ENCODE measurements at regions not wholly inside any gene's neighbourhood (a gene's known extent, or its start where the extent isn't known, plus 50 kb on each side); places are given as distances from the start of the nearest gene placed in this dataset.

- TF ChIP-seq REST (IDR thresholded peaks at IDR 0.05; ENCODE audit: unreplicated experiment) (no peak), ZNF114 (CRISPR knock-in tag; IDR thresholded peaks at IDR 0.05) (no peak)
Measured at GRCh38 chr20:55031971-55032370, 556.6 kb downstream of the DOK5 start (continued).

DNA sequence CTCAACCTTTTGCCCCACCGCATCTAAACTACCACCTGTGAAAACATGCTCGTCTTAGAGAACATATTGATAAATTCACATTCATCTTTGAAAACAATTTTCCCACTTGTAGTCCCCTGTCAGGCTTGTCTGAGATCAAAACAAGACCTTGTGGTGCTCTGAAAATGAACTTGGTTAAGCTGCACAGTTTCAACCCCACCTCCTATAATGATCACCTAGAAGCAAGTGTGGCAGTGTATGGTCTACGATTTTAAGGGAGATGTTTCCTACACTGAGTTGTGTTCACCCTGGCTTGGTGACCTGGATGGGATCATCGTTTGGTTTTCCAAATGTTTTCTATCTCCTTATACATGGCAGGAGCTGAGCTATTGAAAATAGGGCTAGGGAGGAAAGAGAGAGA is 539.4 kb downstream of the DOK5 start:
- Mint-ChIP-seq H3K4me3 (no peak overlapping the region), H3K27me3 (ENCODE audit: insufficient read depth, low read depth, poor library complexity) (no peaks in the 10 kb centered on the region), H3K4me1 (no peaks in the 10 kb centered on the region), H3K27ac (no peak overlapping the region), H3K9me3 (peaks cover 92% of the 10 kb centered on the region), H3K36me3 (ENCODE audit: low read depth) (peaks cover 29% of the 10 kb centered on the region)
- Histone ChIP-seq H3K9me2 (ENCODE audit: insufficient read depth) (no peaks in the 10 kb centered on the region), H3K27ac (ENCODE audit: low read depth) (no peak overlapping the region), H3K79me2 (replicated peaks; ENCODE audit: insufficient read depth) (no peaks in the 10 kb centered on the region), H3F3A (replicated peaks; ENCODE audit: low read depth) (no peaks in the 10 kb centered on the region), H3K4me3 (no peak overlapping the region; the same call in 1 of the 2 replicates), H3K4me2 (no peak overlapping the region), H3K36me3 (ENCODE audit: insufficient read depth) (peaks cover 6% of the 10 kb centered on the region; the same call in 1 of the 2 replicates), H2AFZ (no peak overlapping the region), H3K27me3 (ENCODE audit: insufficient read depth) (no peaks in the 10 kb centered on the region), H3K4me1 (ENCODE audit: insufficient read depth) (no peaks in the 10 kb centered on the region), H4K20me1 (replicated peaks; ENCODE audit: insufficient read depth) (no peaks in the 10 kb centered on the region)
- DNase-seq (ENCODE audit: low spot score) = no peak
- no peak for ATAC-seq
- TF ChIP-seq, protein P1, sequence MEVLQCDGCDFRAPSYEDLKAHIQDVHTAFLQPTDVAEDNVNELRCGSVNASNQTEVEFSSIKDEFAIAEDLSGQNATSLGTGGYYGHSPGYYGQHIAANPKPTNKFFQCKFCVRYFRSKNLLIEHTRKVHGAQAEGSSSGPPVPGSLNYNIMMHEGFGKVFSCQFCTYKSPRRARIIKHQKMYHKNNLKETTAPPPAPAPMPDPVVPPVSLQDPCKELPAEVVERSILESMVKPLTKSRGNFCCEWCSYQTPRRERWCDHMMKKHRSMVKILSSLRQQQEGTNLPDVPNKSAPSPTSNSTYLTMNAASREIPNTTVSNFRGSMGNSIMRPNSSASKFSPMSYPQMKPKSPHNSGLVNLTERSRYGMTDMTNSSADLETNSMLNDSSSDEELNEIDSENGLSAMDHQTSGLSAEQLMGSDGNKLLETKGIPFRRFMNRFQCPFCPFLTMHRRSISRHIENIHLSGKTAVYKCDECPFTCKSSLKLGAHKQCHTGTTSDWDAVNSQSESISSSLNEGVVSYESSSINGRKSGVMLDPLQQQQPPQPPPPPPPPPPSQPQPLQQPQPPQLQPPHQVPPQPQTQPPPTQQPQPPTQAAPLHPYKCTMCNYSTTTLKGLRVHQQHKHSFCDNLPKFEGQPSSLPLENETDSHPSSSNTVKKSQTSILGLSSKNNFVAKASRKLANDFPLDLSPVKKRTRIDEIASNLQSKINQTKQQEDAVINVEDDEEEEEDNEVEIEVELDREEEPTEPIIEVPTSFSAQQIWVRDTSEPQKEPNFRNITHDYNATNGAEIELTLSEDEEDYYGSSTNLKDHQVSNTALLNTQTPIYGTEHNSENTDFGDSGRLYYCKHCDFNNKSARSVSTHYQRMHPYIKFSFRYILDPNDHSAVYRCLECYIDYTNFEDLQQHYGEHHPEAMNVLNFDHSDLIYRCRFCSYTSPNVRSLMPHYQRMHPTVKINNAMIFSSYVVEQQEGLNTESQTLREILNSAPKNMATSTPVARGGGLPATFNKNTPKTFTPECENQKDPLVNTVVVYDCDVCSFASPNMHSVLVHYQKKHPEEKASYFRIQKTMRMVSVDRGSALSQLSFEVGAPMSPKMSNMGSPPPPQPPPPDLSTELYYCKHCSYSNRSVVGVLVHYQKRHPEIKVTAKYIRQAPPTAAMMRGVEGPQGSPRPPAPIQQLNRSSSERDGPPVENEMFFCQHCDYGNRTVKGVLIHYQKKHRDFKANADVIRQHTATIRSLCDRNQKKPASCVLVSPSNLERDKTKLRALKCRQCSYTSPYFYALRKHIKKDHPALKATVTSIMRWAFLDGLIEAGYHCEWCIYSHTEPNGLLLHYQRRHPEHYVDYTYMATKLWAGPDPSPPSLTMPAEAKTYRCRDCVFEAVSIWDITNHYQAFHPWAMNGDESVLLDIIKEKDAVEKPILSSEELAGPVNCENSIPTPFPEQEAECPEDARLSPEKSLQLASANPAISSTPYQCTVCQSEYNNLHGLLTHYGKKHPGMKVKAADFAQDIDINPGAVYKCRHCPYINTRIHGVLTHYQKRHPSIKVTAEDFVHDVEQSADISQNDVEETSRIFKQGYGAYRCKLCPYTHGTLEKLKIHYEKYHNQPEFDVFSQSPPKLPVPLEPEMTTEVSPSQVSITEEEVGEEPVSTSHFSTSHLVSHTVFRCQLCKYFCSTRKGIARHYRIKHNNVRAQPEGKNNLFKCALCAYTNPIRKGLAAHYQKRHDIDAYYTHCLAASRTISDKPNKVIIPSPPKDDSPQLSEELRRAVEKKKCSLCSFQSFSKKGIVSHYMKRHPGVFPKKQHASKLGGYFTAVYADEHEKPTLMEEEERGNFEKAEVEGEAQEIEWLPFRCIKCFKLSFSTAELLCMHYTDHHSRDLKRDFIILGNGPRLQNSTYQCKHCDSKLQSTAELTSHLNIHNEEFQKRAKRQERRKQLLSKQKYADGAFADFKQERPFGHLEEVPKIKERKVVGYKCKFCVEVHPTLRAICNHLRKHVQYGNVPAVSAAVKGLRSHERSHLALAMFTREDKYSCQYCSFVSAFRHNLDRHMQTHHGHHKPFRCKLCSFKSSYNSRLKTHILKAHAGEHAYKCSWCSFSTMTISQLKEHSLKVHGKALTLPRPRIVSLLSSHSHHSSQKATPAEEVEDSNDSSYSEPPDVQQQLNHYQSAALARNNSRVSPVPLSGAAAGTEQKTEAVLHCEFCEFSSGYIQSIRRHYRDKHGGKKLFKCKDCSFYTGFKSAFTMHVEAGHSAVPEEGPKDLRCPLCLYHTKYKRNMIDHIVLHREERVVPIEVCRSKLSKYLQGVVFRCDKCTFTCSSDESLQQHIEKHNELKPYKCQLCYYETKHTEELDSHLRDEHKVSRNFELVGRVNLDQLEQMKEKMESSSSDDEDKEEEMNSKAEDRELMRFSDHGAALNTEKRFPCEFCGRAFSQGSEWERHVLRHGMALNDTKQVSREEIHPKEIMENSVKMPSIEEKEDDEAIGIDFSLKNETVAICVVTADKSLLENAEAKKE (CRISPR knock-in tag; IDR thresholded peaks at IDR 0.05) = no peak
- TF ChIP-seq REST (IDR thresholded peaks at IDR 0.05; ENCODE audit: unreplicated experiment) (no peak), CREB1 (CRISPR knock-in tag; IDR thresholded peaks at IDR 0.05; ENCODE audit: low read depth) (no peak), ZNF114 (CRISPR knock-in tag; IDR thresholded peaks at IDR 0.05) (no peak), NANOG (IDR thresholded peaks at IDR 0.05; ENCODE audit: borderline replicate concordance) (no peak), ZNF331 (CRISPR knock-in tag; IDR thresholded peaks at IDR 0.05; ENCODE audit: low read depth) (no peak), STAT1 (IDR thresholded peaks at IDR 0.05; ENCODE audit: unreplicated experiment) (no peak), EZH2 (IDR thresholded peaks at IDR 0.05; ENCODE audit: low read depth, unreplicated experiment) (no peak)
- TF ChIP-seq, protein P2, sequence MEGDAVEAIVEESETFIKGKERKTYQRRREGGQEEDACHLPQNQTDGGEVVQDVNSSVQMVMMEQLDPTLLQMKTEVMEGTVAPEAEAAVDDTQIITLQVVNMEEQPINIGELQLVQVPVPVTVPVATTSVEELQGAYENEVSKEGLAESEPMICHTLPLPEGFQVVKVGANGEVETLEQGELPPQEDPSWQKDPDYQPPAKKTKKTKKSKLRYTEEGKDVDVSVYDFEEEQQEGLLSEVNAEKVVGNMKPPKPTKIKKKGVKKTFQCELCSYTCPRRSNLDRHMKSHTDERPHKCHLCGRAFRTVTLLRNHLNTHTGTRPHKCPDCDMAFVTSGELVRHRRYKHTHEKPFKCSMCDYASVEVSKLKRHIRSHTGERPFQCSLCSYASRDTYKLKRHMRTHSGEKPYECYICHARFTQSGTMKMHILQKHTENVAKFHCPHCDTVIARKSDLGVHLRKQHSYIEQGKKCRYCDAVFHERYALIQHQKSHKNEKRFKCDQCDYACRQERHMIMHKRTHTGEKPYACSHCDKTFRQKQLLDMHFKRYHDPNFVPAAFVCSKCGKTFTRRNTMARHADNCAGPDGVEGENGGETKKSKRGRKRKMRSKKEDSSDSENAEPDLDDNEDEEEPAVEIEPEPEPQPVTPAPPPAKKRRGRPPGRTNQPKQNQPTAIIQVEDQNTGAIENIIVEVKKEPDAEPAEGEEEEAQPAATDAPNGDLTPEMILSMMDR (conservative IDR thresholded peaks at IDR 0.05; ENCODE audit: low read depth in 2 of 2) = no peak

All from GM23338 (cell line).